ENCODE measurements at regions not wholly inside any gene's neighbourhood (a gene's known extent, or its start where the extent isn't known, plus 50 kb on each side); places are given as distances from the start of the nearest gene placed in this dataset.

- H3K27ac ChIP-seq, result no peak overlapping the region
- no peaks in the 10 kb centered on the region for H3K27me3 ChIP-seq
- H3K4me1 Mint-ChIP-seq, result no peaks in the 10 kb centered on the region
- no peak for DNase-seq (ENCODE audit: low spot score)
- H3K9ac ChIP-seq, result no peak overlapping the region
- H3K79me2 ChIP-seq (ENCODE audit: low read depth), result no peaks in the 10 kb centered on the region
- H3K9me3 ChIP-seq (ENCODE audit: low read depth), result no peaks in the 10 kb centered on the region
- H4K20me1 ChIP-seq (ENCODE audit: low read depth), result no peaks in the 10 kb centered on the region
- H3K4me2 ChIP-seq, result no peak overlapping the region
- H3K4me1 ChIP-seq, result peaks cover 5% of the 10 kb centered on the region
- peaks cover 2% of the 10 kb centered on the region for H3K36me3 Mint-ChIP-seq
- H3K36me3 ChIP-seq, result no peaks in the 10 kb centered on the region
- no peak overlapping the region for H3K4me3 Mint-ChIP-seq
- peaks cover 17% of the 10 kb centered on the region for H3K9me3 Mint-ChIP-seq
- no peak overlapping the region for H3K27ac Mint-ChIP-seq
- H3K4me3 ChIP-seq, result no peak overlapping the region
- TF ChIP-seq EZH2 (IDR thresholded peaks at IDR 0.05) (no peak), EZH2phosphoT487 (IDR thresholded peaks at IDR 0.05) (no peak)
- TF ChIP-seq, protein P1, sequence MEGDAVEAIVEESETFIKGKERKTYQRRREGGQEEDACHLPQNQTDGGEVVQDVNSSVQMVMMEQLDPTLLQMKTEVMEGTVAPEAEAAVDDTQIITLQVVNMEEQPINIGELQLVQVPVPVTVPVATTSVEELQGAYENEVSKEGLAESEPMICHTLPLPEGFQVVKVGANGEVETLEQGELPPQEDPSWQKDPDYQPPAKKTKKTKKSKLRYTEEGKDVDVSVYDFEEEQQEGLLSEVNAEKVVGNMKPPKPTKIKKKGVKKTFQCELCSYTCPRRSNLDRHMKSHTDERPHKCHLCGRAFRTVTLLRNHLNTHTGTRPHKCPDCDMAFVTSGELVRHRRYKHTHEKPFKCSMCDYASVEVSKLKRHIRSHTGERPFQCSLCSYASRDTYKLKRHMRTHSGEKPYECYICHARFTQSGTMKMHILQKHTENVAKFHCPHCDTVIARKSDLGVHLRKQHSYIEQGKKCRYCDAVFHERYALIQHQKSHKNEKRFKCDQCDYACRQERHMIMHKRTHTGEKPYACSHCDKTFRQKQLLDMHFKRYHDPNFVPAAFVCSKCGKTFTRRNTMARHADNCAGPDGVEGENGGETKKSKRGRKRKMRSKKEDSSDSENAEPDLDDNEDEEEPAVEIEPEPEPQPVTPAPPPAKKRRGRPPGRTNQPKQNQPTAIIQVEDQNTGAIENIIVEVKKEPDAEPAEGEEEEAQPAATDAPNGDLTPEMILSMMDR (IDR thresholded peaks at IDR 0.05), result no peak
- no peak overlapping the region for H2AFZ ChIP-seq (replicated peaks)
- H3K27me3 Mint-ChIP-seq (ENCODE audit: insufficient read depth, low read depth), result peaks cover 2% of the 10 kb centered on the region
- no peaks in the 10 kb centered on the region for H3F3A ChIP-seq (ENCODE audit: low read depth)
Observed at GRCh38 chr2:8370258-8370802, 311.5 kb upstream of the ID2 start.

DNA sequence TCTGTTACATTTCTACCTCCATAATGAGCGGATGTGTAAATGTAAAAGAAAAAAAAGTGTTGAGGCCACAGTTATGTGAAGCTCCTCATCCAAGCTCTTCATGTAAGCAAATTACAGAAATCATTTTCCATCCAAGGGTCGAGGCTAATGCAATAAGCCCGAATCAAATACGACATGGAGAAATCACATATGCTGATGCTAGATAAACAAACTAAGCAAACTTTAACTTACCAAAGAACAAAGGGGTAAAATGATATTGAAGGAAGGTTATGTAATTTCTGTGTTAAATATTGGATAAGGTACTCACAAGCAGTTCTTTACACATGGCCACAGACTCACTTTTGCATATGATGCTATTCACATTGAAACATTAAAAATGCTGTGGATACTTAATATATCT lies 310.2 kb upstream of the ID2 start:
- no peaks in the 10 kb centered on the region for H4K20me1 ChIP-seq (ENCODE audit: low read depth)
- no peaks in the 10 kb centered on the region for H3K4me1 Mint-ChIP-seq

GRCh38 chr2:8374782-8375181 lies 307.1 kb upstream of the ID2 start:
- Histone ChIP-seq H2AFZ (replicated peaks) (no peak overlapping the region), H3K4me1 (no peaks in the 10 kb centered on the region), H3K36me3 (no peaks in the 10 kb centered on the region), H3K4me2 (no peak overlapping the region), H3K27ac (no peak overlapping the region), H3K79me2 (ENCODE audit: low read depth) (no peaks in the 10 kb centered on the region), H3K9me3 (ENCODE audit: low read depth) (no peaks in the 10 kb centered on the region), H4K20me1 (ENCODE audit: low read depth) (no peaks in the 10 kb centered on the region), H3K27me3 (no peaks in the 10 kb centered on the region), H3F3A (ENCODE audit: low read depth) (no peaks in the 10 kb centered on the region), H3K9ac (no peak overlapping the region), H3K4me3 (no peak overlapping the region)
- peaks cover 2% of the 10 kb centered on the region for H3K36me3 Mint-ChIP-seq
- no peak overlapping the region for H3K4me3 Mint-ChIP-seq
- H3K4me1 Mint-ChIP-seq, result peaks cover 14% of the 10 kb centered on the region
- H3K27ac Mint-ChIP-seq, result no peak overlapping the region
- H3K27me3 Mint-ChIP-seq (ENCODE audit: insufficient read depth, low read depth), result no peaks in the 10 kb centered on the region
- no peak for DNase-seq (ENCODE audit: low spot score)
- TF ChIP-seq, protein P1 (IDR thresholded peaks at IDR 0.05), result no peak
- TF ChIP-seq EZH2 (IDR thresholded peaks at IDR 0.05), result no peak
- no peak for TF ChIP-seq EZH2phosphoT487 (IDR thresholded peaks at IDR 0.05)
- H3K9me3 Mint-ChIP-seq, result peaks cover 17% of the 10 kb centered on the region

More for the DNA sequence above, 310.2 kb upstream of the ID2 start:
- Histone ChIP-seq H3K79me2 (ENCODE audit: low read depth) (no peaks in the 10 kb centered on the region), H3K9ac (no peak overlapping the region), H3K27me3 (no peaks in the 10 kb centered on the region), H2AFZ (replicated peaks) (no peak overlapping the region), H3K4me1 (no peaks in the 10 kb centered on the region), H3K36me3 (no peaks in the 10 kb centered on the region), H3K4me3 (no peak overlapping the region), H3K4me2 (no peak overlapping the region), H3K9me3 (ENCODE audit: low read depth) (no peaks in the 10 kb centered on the region), H3K27ac (no peak overlapping the region), H3F3A (ENCODE audit: low read depth) (no peaks in the 10 kb centered on the region)
- TF ChIP-seq EZH2phosphoT487 (IDR thresholded peaks at IDR 0.05) (no peak), EZH2 (IDR thresholded peaks at IDR 0.05) (no peak)
- TF ChIP-seq, protein P1 (IDR thresholded peaks at IDR 0.05), result no peak
- no peak for DNase-seq (ENCODE audit: low spot score)
- Mint-ChIP-seq H3K27ac (no peak overlapping the region), H3K9me3 (peaks cover 17% of the 10 kb centered on the region), H3K27me3 (ENCODE audit: insufficient read depth, low read depth) (peaks cover 2% of the 10 kb centered on the region), H3K36me3 (peaks cover 2% of the 10 kb centered on the region), H3K4me3 (no peak overlapping the region)
